ENCODE measurements at regions not wholly inside any gene's neighbourhood (a gene's known extent, or its start where the extent isn't known, plus 50 kb on each side); places are given as distances from the start of the nearest gene placed in this dataset.

DNA sequence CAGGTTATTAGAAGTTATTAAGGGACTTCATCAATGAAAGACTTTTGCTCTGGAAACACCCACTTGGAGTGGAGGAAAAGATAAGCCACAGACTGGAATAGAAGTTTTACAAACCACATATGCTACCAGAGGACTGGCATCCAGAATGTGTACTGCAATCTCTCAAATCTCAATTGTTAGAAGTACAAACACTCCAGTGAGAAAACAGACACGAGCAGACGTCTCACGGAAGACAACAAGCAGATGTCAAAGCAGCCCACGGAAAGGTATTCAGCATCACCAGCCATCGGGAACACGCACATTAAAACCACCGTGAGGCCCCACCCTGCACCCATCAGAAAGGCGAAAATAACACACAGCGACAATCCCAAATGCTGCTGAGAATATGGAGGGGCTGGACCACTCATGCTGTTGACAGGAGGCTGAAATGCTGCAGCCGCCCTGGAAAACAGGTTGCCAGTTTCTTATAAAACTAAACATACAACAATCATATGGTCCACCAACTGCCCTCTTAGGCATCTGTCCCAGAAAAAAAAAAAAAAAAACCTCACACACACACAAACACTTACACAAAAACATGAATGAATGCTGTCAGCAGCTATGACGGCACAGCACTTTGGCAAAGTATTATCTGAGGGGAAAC, 131.9 kb upstream of the SFSWAP start:
- no peak overlapping the region for H2BK5ac ChIP-seq (ENCODE audit: low read depth, low read length, poor library complexity, severe bottlenecking)
- no peak overlapping the region for H3K27ac ChIP-seq (ENCODE audit: insufficient read depth, low read length)
- H3K79me1 ChIP-seq (ENCODE audit: low read depth in 1 of 2, low read length in 2 of 2), result no peaks in the 10 kb centered on the region
- H4K20me1 ChIP-seq (ENCODE audit: insufficient read depth, low read length), result no peaks in the 10 kb centered on the region
- H3K18ac ChIP-seq (ENCODE audit: low read depth, low read length), result no peak overlapping the region
- no peaks in the 10 kb centered on the region for H3K36me3 ChIP-seq (ENCODE audit: control insufficient read depth, insufficient read depth, low read length)
- no peak overlapping the region for H3K4ac ChIP-seq (ENCODE audit: low read depth, low read length)
- in situ Hi-C loops (cut with MboI; ENCODE audit: low sequenced_read_pairs), result no loop called here
- no peaks in the 10 kb centered on the region for H3K4me1 ChIP-seq (ENCODE audit: control insufficient read depth, insufficient read depth, low read length)
- H3K4me3 ChIP-seq (ENCODE audit: insufficient read depth, low read depth, low read length), result no peak overlapping the region
- H3K9me1 ChIP-seq (ENCODE audit: insufficient read depth, low read length), result no peaks in the 10 kb centered on the region
- no peak overlapping the region for H3K23ac ChIP-seq (ENCODE audit: low read depth, low read length)
- no peak for DNase-seq
- no peak for TF ChIP-seq MXI1 (IDR thresholded peaks at IDR 0.05; ENCODE audit: borderline replicate concordance, low read depth, low read length)
- TF ChIP-seq, protein P1, sequence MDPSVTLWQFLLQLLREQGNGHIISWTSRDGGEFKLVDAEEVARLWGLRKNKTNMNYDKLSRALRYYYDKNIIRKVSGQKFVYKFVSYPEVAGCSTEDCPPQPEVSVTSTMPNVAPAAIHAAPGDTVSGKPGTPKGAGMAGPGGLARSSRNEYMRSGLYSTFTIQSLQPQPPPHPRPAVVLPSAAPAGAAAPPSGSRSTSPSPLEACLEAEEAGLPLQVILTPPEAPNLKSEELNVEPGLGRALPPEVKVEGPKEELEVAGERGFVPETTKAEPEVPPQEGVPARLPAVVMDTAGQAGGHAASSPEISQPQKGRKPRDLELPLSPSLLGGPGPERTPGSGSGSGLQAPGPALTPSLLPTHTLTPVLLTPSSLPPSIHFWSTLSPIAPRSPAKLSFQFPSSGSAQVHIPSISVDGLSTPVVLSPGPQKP (IDR thresholded peaks at IDR 0.05; ENCODE audit: borderline replicate concordance, low read depth, low read length), result no peak
- TF ChIP-seq, protein P2, sequence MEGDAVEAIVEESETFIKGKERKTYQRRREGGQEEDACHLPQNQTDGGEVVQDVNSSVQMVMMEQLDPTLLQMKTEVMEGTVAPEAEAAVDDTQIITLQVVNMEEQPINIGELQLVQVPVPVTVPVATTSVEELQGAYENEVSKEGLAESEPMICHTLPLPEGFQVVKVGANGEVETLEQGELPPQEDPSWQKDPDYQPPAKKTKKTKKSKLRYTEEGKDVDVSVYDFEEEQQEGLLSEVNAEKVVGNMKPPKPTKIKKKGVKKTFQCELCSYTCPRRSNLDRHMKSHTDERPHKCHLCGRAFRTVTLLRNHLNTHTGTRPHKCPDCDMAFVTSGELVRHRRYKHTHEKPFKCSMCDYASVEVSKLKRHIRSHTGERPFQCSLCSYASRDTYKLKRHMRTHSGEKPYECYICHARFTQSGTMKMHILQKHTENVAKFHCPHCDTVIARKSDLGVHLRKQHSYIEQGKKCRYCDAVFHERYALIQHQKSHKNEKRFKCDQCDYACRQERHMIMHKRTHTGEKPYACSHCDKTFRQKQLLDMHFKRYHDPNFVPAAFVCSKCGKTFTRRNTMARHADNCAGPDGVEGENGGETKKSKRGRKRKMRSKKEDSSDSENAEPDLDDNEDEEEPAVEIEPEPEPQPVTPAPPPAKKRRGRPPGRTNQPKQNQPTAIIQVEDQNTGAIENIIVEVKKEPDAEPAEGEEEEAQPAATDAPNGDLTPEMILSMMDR (conservative IDR thresholded peaks at IDR 0.05; ENCODE audit: low read depth, low read length), result no peak
- TF ChIP-seq RFX5 (IDR thresholded peaks at IDR 0.05; ENCODE audit: low read depth, low read length), result no peak
- no peak for TF ChIP-seq POLR2A (IDR thresholded peaks at IDR 0.05; ENCODE audit: low read depth, low read length)
- TF ChIP-seq NFE2L2 (IDR thresholded peaks at IDR 0.05; ENCODE audit: low read depth, low read length), result no peak
- TF ChIP-seq MAZ (IDR thresholded peaks at IDR 0.05; ENCODE audit: borderline replicate concordance, low read depth, low read length), result no peak
- TF ChIP-seq, protein P3, sequence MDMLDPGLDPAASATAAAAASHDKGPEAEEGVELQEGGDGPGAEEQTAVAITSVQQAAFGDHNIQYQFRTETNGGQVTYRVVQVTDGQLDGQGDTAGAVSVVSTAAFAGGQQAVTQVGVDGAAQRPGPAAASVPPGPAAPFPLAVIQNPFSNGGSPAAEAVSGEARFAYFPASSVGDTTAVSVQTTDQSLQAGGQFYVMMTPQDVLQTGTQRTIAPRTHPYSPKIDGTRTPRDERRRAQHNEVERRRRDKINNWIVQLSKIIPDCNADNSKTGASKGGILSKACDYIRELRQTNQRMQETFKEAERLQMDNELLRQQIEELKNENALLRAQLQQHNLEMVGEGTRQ (IDR thresholded peaks at IDR 0.05; ENCODE audit: low read depth, low read length), result no peak
- BruUV-seq (replicated peaks), result no TSS peak
- H4K91ac ChIP-seq (ENCODE audit: insufficient read depth, low read depth, low read length), result no peak overlapping the region
- no peak overlapping the region for H2BK20ac ChIP-seq (ENCODE audit: low read depth, low read length)
- WGBS, 2 experiments (ENCODE audit: extremely low coverage in 2 of 2, insufficient read length in 1 of 2), result no CpG with 5 or more reads among the region's 11 CpGs
- H3K9me3 ChIP-seq (ENCODE audit: control insufficient read depth, insufficient read depth, low read length), result peaks cover 17% of the 10 kb centered on the region; the same call in 1 of the 2 replicates
- H2BK15ac ChIP-seq (ENCODE audit: low read depth, low read length), result no peak overlapping the region
- H2BK120ac ChIP-seq (ENCODE audit: low read depth, low read length), result no peak overlapping the region
- no peaks in the 10 kb centered on the region for H3K27me3 ChIP-seq (ENCODE audit: control insufficient read depth, insufficient read depth, low read length)
- POLR2A ChIA-PET (ENCODE audit: unreplicated experiment), result no interaction called here
- CTCF ChIA-PET, result no interaction called here
- dilution Hi-C loops (cut with HindIII; ENCODE audit: low sequenced_read_pairs, unreplicated experiment), result no loop called here
- intact Hi-C loops (cut with micrococcal nuclease), result no loop called here
- no peak overlapping the region for H2AFZ ChIP-seq (replicated peaks; ENCODE audit: low read length, poor library complexity)
- H3K14ac ChIP-seq (replicated peaks; ENCODE audit: low read depth, low read length), result no peak overlapping the region
- no peak overlapping the region for H3K56ac ChIP-seq (ENCODE audit: extremely low read depth, insufficient read depth, low read length)
- no peak overlapping the region for H3K9ac ChIP-seq (ENCODE audit: low read depth, low read length)
- no peak overlapping the region for H4K8ac ChIP-seq (ENCODE audit: low read depth in 2 of 2, low read length in 2 of 2)
- H2AK5ac ChIP-seq (ENCODE audit: low read depth, low read length), result no peak overlapping the region
- H3K4me2 ChIP-seq (ENCODE audit: low read depth, low read length), result no peak overlapping the region
- H2AK9ac ChIP-seq (replicated peaks; ENCODE audit: low read depth, low read length, poor library complexity), result no peak overlapping the region
- H4K5ac ChIP-seq (ENCODE audit: low read depth, low read length), result no peak overlapping the region
- ATAC-seq (ENCODE audit: low read depth), result no peak

All from IMR-90 (cell line).